Endothelial cell of umbilical vein (primary cell): ENCODE measurements at regions not wholly inside any gene's neighbourhood (a gene's known extent, or its start where the extent isn't known, plus 50 kb on each side); places are given as distances from the start of the nearest gene placed in this dataset.
A peak's percentile ranks its signal among the peaks of the same experiment; 100 is the strongest.

ENCODE experiments used
- BruUV-seq: library from RNA; stranded (reverse); fragments of 400-500 nt; replicated peaks from 2 replicates; lab custom pipeline; 2021; lab: Mats Ljungman, UMichigan
- CTCF ChIA-PET: fragments of 300-600, 350-600 bp; sonication (Branson Sonifier 250); formaldehyde crosslinking; loops from one replicate; lab custom pipeline; 2021; ENCODE audit warnings: antibody characterized with exemption, inconsistent platforms; lab: Charles Lee
- POLR2A ChIA-PET: fragments of 300-600, 350-600 bp; sonication (Branson Sonifier 250); formaldehyde crosslinking; loops from one replicate; lab custom pipeline; 2021; ENCODE audit warnings: antibody characterized with exemption, inconsistent platforms; lab: Charles Lee
- DNase-seq: peaks from one replicate; pipeline ENCODE4 v3.0.0-alpha.2; 2011; ENCODE audit warnings: low read depth, low spot score
- FAIRE-seq: peaks from 2 replicates; lab custom pipeline; 2011; peaks lifted over from hg19 to GRCh38; lab: Jason Lieb, UNC
- H2AFZ ChIP-seq: 2 replicates; pipeline ENCODE4 v1.6.0; 2012; ENCODE audit warnings: low read depth, low read length, control low read depth, inconsistent platforms
- H3K27ac ChIP-seq: 2 replicates; pipeline ENCODE4 v1.5.1; 2011; ENCODE audit warnings: low read depth, mild to moderate bottlenecking, control low read depth, low read length, moderate library complexity; ENCODE audit not compliant: insufficient read depth
- H3K27me3 ChIP-seq, 2 experiments: 2 replicates each; pipeline versions ENCODE4 v1.6.0 to v1.6.1; 2011; ENCODE audit warnings: low read length in 2 of 2, mixed read lengths in 1 of 2; ENCODE audit not compliant: control insufficient read depth in 2 of 2, insufficient read depth in 2 of 2
- H3K36me3 ChIP-seq, 2 experiments: 2 replicates in 1 of 2; 3 replicates in 1 of 2; pipeline ENCODE4 v1.5.1; 2011; ENCODE audit warnings: low read length in 2 of 2, mild to moderate bottlenecking in 1 of 2, moderate library complexity in 1 of 2; ENCODE audit not compliant: control insufficient read depth in 2 of 2, insufficient read depth in 2 of 2; ENCODE audit errors: extremely low read depth in 1 of 2
- H3K4me1 ChIP-seq: 3 replicates; pipeline ENCODE4 v1.5.1; 2011; ENCODE audit warnings: mild to moderate bottlenecking, low read length; ENCODE audit not compliant: control insufficient read depth, insufficient read depth; ENCODE audit errors: extremely low read depth
- H3K4me2 ChIP-seq: 2 replicates; pipeline ENCODE4 v1.6.1; 2011; ENCODE audit warnings: low read length, control low read depth, mixed read lengths; ENCODE audit not compliant: insufficient read depth
- H3K4me3 ChIP-seq, 3 experiments: fragments of 200-600 bp in 1 of 3; sonication (generic), shearing (Covaris generic) in 1 of 3; replicated peaks in 1 of 3; 2 replicates each; pipeline ENCODE4 v1.5.1; 2011 to 2016; ENCODE audit warnings: control low read depth in 3 of 3, low read length in 3 of 3, mild to moderate bottlenecking in 2 of 3, inconsistent platforms in 1 of 3, low read depth in 1 of 3, moderate library complexity in 1 of 3; ENCODE audit not compliant: insufficient read depth in 1 of 3
- H3K79me2 ChIP-seq: 2 replicates; pipeline ENCODE4 v1.6.0; 2012; ENCODE audit warnings: low read length, inconsistent platforms; ENCODE audit not compliant: control insufficient read depth, insufficient read depth
- H3K9ac ChIP-seq: replicated peaks from 2 replicates; pipeline ENCODE3; 2011; ENCODE audit warnings: low read length, control low read depth; ENCODE audit not compliant: insufficient read depth; ENCODE audit errors: extremely low read depth
- H3K9me1 ChIP-seq: replicated peaks from 3 replicates; pipeline ENCODE4 v1.6.0; 2011; ENCODE audit warnings: mild to moderate bottlenecking, low read length; ENCODE audit not compliant: control insufficient read depth, insufficient read depth; ENCODE audit errors: extremely low read depth
- H3K9me3 ChIP-seq: replicated peaks from 2 replicates; pipeline ENCODE4 v1.5.1; 2012; ENCODE audit warnings: low read length, inconsistent platforms; ENCODE audit not compliant: control insufficient read depth, insufficient read depth
- H4K20me1 ChIP-seq: replicated peaks from 2 replicates; pipeline ENCODE3; 2011; ENCODE audit warnings: mild to moderate bottlenecking, low read length; ENCODE audit not compliant: control insufficient read depth, insufficient read depth; ENCODE audit errors: extremely low read depth
- EZH2 ChIP-seq: IDR thresholded peaks from 2 replicates; pipeline ENCODE4 v1.6.1; 2012; ENCODE audit warnings: borderline replicate concordance, low read depth, mild to moderate bottlenecking, moderate library complexity, low read length, inconsistent platforms; ENCODE audit not compliant: severe bottlenecking
- FOS ChIP-seq: IDR thresholded peaks from 2 replicates; pipeline ENCODE4 v1.6.1; 2011; ENCODE audit warnings: mild to moderate bottlenecking, low read length, moderate library complexity, borderline replicate concordance; ENCODE audit not compliant: insufficient read depth
- GATA2 ChIP-seq: IDR thresholded peaks from 2 replicates; pipeline ENCODE4 v1.7.0; 2011; ENCODE audit warnings: low read depth, mild to moderate bottlenecking, moderate library complexity, mixed read lengths, low read length; ENCODE audit not compliant: insufficient read length, insufficient read depth
- JUN ChIP-seq: IDR thresholded peaks from 2 replicates; pipeline ENCODE4 v1.6.1; 2011; ENCODE audit warnings: borderline replicate concordance, low read depth; ENCODE audit not compliant: insufficient read length, insufficient read depth
- MAX ChIP-seq: IDR thresholded peaks from 2 replicates; pipeline ENCODE4 v1.6.1; 2011; ENCODE audit not compliant: insufficient read depth, insufficient read length
- MYC ChIP-seq: IDR thresholded peaks from one replicate; pipeline ENCODE4 v1.6.1; 2011; ENCODE audit warnings: mild to moderate bottlenecking, low read depth, low read length
- POLR2A ChIP-seq: IDR thresholded peaks from 2 replicates; pipeline ENCODE4 v1.6.1; 2012; ENCODE audit warnings: low read depth, mild to moderate bottlenecking, control low read depth, low read length
- POLR2AphosphoS5 ChIP-seq: IDR thresholded peaks from 2 replicates; pipeline ENCODE4 v1.6.1; 2012; ENCODE audit warnings: low read depth, mild to moderate bottlenecking, control low read depth, low read length, moderate library complexity; ENCODE audit not compliant: insufficient read depth
- dilution Hi-C: fragments of 300-500 bp; cut with MboI; formaldehyde crosslinking; loops from one replicate; pipeline ENCODE4 v1.15.0; 2019; ENCODE audit warnings: low sequenced_read_pairs; ENCODE audit not compliant: extremely low pct_ligation_motif_present
- intact Hi-C: fragments of 100-400 bp; cut with micrococcal nuclease; formaldehyde crosslinking; loops from one replicate; pipeline ENCODE4 v1.10.0; 2022
- TF ChIP-seq, protein P1 (sequence below), 2 donors: IDR thresholded peaks; 1 replicate in 1 of 2; 2 replicates in 1 of 2; pipeline ENCODE4 v1.5.1; 2011; ENCODE audit warnings: low read length in 2 of 2, mild to moderate bottlenecking in 2 of 2, moderate library complexity in 2 of 2, control low read depth in 1 of 2, inconsistent platforms in 1 of 2, low read depth in 1 of 2; ENCODE audit not compliant: insufficient read depth in 1 of 2; ENCODE audit errors: extremely low read depth in 1 of 2

DNA sequence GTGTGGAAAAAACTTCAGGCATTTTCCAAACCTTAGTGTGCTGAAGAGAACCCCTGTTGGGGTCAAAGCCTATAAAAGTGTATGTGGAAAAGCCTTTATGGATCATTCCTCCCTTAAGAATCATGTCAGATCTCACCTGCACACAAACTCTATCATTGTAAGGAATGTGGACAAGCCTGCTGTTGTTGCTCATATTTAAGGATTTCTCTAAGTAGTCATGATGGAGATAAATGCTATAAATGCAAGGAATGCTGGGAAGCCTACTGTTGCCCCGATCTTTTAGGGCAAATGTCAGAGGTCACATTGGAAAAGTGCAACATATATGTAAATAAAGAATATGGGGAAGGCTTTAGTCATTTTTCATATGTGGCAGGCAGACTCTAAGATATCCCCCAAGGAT, 129.5 kb downstream of the ICOS start:
- intact Hi-C loops (no loop called here), dilution Hi-C loops (no loop called here)
- H4K20me1 ChIP-seq = no peaks in the 10 kb centered on the region
- H3K4me1 ChIP-seq = no peaks in the 10 kb centered on the region
- POLR2A ChIA-PET = no interaction called here
- BruUV-seq = no TSS peak
- no peaks in the 10 kb centered on the region for H3K79me2 ChIP-seq
- TF ChIP-seq FOS (no peak), MYC (no peak), POLR2A (no peak)
- H3K36me3 ChIP-seq = no peaks in the 10 kb centered on the region
- CTCF ChIA-PET = no interaction called here
- FAIRE-seq = no peak
- no peaks in the 10 kb centered on the region for H3K9me3 ChIP-seq
- H3K4me3 ChIP-seq = no peak overlapping the region
- no peak for DNase-seq
- no peak overlapping the region for H2AFZ ChIP-seq
- peaks cover 7 to 10% of the 10 kb centered on the region in 2 experiments for H3K27me3 ChIP-seq
- no peak overlapping the region for H3K4me2 ChIP-seq
- no peak overlapping the region for H3K27ac ChIP-seq
- no peak overlapping the region for H3K9ac ChIP-seq
- no peaks in the 10 kb centered on the region for H3K9me1 ChIP-seq

- no peaks in the 10 kb centered on the region for H3K9me3 ChIP-seq
- CTCF ChIA-PET = interaction anchor here (0.9 to 1.5 kb wide), 3 partner anchors 11 to 108 kb away, joined by 3 to 7 read pairs (median 3); no protein-coding TSS in a partner anchor
Measured at GRCh38 chr2:204069804-204070203, 133.2 kb downstream of the ICOS start.

More at GRCh38 chr2:204069804-204070203, 133.2 kb downstream of the ICOS start:
- intact Hi-C loops (no loop called here), dilution Hi-C loops (no loop called here)
- Histone ChIP-seq H3K27ac (no peak overlapping the region), H4K20me1 (no peaks in the 10 kb centered on the region), H3K9ac (no peak overlapping the region), H2AFZ (peak overlapping the region; percentile 13), H3K9me1 (no peaks in the 10 kb centered on the region), H3K4me3 (no peak overlapping the region), H3K36me3 (no peaks in the 10 kb centered on the region), H3K4me2 (no peak overlapping the region), H3K79me2 (no peaks in the 10 kb centered on the region), H3K4me1 (no peaks in the 10 kb centered on the region), H3K27me3 (peaks cover 11 to 15% of the 10 kb centered on the region in 2 experiments)
- POLR2A ChIA-PET = no interaction called here
- DNase-seq (no peak), FAIRE-seq (no peak)
- no TSS peak for BruUV-seq
- no peak for TF ChIP-seq MYC
- TF ChIP-seq FOS = no peak
- no peak for TF ChIP-seq GATA2
- TF ChIP-seq, protein P1, sequence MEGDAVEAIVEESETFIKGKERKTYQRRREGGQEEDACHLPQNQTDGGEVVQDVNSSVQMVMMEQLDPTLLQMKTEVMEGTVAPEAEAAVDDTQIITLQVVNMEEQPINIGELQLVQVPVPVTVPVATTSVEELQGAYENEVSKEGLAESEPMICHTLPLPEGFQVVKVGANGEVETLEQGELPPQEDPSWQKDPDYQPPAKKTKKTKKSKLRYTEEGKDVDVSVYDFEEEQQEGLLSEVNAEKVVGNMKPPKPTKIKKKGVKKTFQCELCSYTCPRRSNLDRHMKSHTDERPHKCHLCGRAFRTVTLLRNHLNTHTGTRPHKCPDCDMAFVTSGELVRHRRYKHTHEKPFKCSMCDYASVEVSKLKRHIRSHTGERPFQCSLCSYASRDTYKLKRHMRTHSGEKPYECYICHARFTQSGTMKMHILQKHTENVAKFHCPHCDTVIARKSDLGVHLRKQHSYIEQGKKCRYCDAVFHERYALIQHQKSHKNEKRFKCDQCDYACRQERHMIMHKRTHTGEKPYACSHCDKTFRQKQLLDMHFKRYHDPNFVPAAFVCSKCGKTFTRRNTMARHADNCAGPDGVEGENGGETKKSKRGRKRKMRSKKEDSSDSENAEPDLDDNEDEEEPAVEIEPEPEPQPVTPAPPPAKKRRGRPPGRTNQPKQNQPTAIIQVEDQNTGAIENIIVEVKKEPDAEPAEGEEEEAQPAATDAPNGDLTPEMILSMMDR (IDR thresholded peaks at IDR 0.05; ENCODE audit: extremely low read depth in 1 of 2, insufficient read depth in 1 of 2, low read depth in 1 of 2, low read length in 2 of 2) = no peak
- no peak for TF ChIP-seq POLR2AphosphoS5
- TF ChIP-seq POLR2A = no peak
- TF ChIP-seq MAX = no peak
- no peak for TF ChIP-seq JUN
- no peak for TF ChIP-seq EZH2
